ENCODE measurements at regions not wholly inside any gene's neighbourhood (a gene's known extent, or its start where the extent isn't known, plus 50 kb on each side); places are given as distances from the start of the nearest gene placed in this dataset.
"Not testable (repeated sequence)": the region's sequence is repeated elsewhere in the genome, so short reads cannot be mapped to it uniquely, and the experiment has no call there.

DNA sequence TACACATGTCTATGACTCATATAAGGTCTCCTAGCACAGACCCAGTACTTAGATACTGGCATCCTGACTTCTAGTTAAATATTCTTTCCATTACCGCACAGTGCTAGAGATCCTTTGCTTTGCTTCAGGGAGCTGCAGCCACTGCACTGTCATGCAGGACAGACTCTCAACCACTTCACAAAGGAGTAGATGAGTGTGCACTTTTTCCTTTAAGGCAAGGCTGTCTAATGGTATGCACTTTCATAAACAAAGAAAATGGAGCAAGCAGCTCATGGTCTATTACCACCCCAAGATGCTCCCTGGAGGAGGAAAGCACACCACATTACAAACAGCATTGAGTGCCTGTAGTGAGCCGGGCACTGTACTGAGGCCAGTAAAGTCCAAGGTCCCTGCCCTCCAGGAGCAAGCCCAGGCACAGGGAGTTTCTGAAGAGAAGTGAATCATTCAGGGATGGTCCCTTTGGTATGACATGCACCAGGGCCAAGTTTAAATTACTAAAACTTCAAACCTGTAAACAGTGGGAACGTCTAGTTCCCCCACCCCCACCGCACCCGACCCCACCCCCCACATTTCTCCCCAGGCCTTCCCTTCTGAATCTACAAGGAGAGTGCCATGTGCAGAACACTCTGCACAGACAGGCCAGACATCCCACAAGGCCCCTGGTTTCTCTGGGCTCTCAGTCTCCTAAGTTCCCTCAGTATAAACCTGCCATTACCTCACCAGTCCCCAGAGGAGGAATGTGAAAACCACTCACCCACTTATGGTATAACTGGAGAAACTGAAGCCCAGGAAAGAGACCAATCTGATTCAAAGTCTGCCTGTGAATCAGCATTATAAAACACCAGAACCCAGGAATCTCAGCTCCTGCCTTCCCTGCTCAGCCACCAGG lies 107.8 kb upstream of the BCL6 start:
- DNase-seq, result no peak

- DNase-seq, result no peak
Observed at GRCh38 chr3:187855131-187855530, 109.9 kb upstream of the BCL6 start.

DNA sequence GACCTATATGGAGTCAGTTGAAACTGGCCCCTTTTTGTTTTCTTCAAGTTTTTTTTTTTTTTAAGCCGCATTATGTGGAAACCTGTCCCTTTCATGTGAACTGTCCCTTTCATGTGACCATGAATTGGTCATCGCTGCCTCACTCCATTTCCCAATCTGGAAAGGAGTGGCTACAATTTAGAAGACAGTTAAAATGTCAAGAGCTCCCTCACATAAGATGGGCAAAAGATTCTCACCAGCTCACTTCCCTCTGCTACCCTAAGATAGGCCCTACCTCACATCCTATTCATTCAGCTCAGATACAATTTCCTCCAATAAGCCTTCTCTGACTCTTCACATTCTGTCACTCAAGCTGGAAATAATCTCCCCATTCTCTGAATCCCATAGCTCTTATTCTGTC lies 111.3 kb upstream of the BCL6 start:
- no peak for DNase-seq

GRCh38 chr3:187858041-187858440 lies 112.8 kb upstream of the BCL6 start:
- DNase-seq, result no peak

DNA sequence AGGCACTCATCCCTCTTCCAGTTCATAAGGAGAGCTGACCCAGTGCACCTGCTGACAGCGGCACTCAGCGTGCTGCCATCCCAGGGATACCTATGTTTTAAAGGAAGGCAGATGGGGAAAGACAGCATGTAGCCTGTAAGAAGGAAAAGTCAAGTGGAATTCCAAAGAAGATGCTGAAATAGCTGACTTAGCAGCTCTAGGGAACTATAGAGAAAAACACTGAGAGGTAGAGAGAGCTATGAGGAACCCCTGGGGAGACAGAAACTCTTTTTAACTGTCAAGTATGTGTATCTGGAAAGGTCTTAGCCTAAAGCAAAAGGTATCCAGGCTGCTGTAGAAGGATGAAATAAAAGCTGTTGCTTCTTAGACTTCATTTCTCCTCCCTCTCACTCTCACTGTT lies 113.4 kb upstream of the BCL6 start:
- DNase-seq, result no peak

DNA sequence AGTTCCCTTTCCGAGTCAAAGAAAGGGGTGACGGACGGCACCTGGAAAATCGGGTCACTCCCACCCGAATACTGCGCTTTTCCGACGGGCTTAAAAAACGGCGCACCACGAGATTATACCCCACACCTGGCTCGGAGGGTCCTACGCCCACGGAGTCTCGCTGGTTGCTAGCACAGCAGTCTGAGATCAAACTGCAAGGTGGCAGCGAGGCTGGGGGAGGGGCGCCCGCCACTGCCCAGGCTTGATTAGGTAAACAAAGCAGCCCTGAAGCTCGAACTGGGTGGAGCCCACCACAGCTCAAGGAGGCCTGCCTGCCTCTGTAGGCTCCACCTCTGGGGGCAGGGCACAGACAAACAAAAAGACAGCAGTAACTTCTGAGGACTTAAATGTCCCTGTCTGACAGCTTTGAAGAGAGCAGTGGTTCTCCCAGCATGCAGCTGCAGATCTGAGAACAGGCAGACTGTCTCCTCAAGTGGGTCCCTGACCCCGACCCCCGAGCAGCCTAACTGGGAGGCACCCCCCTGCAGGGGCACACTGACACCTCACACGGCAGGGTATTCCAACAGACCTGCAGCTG lies 117.5 kb upstream of the BCL6 start:
- not testable (repeated sequence) for DNase-seq

DNA sequence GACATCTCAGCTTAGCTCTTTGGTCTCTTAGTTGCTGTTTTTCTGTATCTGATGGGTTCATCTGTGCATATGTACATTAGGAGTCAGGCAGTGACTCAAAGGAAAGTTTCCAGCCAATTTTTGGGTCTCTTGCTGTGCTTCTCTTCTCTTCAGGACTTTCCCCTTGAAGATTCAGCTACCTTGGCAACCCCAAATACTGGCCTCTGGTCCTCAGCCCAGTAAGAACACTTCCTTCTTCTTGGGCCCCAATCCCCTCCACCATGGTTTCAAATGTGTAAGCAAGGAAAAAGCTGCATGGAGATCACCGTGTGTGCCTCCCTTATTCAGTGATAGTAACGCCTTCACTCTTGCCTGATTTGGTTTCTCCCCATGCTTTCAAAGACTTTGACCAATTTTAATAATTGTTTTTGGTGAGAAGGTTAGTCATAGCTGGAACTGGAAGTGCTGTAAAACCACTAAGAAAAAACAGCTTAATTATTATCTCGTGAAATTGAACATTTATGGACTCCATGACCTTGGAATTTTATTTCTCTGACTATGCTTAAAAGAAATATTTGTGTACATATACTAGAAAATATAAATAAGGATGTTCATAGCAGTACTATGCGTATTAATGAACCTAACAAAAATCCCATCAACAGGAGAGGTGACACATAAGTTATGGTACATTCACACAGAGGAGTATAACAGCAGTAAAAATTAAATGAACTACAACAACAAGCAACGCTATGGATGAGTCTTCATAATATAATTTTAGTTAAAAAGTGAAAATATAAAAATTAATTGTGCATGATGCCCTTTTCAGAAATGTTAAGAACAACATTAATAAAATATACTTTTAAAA lies 125.3 kb upstream of the BCL6 start:
- DNase-seq, result no peak

- no peak for DNase-seq
Observed at GRCh38 chr3:187871204-187871591, 125.9 kb upstream of the BCL6 start.

DNA sequence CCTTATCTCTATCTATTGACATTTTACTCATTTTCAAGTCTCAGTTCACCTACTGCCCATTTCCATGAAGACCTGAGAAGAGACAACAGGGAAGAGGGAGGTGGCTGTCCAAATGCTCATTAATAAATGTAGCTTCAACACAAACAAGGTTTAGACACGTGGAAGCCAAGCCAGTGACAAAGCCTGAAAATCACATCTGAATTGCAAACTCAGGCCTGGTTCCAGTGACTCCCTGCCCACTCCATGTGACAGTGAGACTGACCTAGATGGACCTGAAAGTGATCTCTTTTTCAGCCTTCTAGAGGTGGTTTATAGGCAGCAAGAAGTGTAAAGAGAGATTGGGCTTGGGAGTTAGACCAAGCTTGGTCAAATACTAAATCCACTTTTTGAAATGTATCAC lies 126.6 kb upstream of the BCL6 start:
- DNase-seq, result no peak

GRCh38 chr3:187873843-187874242 lies 128.6 kb upstream of the BCL6 start:
- no peak for DNase-seq

DNA sequence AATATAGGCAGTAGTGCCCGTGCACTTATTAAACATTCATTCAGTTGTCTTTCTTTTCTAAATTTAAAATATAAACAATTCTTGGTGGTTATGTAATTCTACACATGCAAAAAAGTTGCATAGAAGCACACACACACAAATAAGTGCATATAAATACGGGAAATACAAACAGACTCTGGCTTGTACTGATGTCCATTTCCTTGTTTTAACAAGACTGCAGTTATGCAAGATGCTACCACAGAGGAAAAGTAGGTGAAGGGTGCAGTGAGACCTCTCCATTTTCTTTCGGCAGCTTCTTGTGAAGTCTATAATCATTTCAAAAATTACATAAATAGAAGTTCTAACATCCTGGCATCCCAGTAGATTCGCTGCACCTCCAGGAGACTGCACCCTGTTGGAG lies 130.6 kb upstream of the BCL6 start:
- no peak for DNase-seq

GRCh38 chr3:187878772-187879518 lies 133.7 kb upstream of the BCL6 start:
- peak; percentile 22 for DNase-seq

- DNase-seq, result no peak
Observed at GRCh38 chr3:187880441-187880840, 135.2 kb upstream of the BCL6 start.

GRCh38 chr3:187880851-187881250 lies 135.6 kb upstream of the BCL6 start:
- no peak for DNase-seq

DNA sequence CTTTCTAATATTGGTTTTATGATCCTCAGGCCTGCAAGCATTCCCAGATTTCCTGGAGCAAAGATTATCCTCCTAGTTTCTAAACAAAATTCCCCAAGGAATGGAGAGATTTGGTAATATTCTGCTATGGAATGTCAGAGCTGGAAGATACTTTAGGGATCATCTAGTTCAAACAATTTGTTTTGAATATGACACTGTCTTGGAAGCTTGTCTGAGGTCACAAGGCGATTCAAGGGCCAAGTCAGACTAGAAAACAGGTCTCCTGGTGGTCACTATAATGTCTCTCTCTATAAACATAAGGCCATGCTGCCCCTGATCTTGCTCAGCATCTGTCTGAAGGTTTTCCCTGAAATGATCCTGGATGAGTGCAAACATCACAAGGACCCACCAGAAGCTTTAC lies 143.4 kb upstream of the BCL6 start:
- DNase-seq, result no peak

DNA sequence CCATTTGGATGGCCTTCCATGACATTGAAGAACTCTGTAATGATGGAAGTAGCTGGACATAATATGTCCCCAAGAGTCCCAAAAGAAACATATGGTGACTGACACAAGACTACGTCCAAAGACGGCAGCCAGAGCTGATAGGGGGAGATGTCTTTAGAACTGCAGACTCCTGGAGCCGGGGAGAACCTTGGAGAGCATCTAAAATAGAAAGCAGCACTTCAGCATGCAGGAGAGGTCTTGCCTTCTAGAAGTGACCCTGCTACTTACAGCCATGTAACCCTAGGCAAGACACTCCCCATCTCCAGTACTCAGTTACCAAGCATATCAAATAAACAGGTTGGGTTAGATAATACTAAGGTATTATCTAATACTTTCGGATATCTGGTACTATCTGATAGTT lies 143.8 kb upstream of the BCL6 start:
- DNase-seq, result no peak

- no peak for DNase-seq
Observed at GRCh38 chr3:187889601-187890404, 144.5 kb upstream of the BCL6 start.

GRCh38 chr3:187890405-187890752 lies 145.1 kb upstream of the BCL6 start:
- not testable (repeated sequence) for DNase-seq

DNA sequence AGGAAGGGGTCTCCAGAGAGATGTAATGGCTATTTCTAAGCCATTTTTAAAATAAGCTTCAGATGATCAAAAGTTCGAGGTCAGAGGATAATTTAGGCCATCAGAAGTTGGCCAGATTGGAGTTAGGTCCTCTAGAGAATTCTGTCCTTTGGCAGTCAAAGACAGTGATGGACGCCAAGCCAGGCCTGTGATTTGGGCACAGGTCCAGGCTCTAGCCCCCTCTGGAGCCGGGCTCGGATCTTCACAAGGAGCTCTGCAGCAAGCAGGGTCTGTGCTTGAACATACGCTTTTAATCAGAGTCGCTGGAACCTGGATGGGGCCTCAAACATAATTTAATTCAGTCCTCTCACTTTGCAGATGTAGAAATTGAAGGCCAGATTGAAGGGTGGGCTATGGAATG lies 151.4 kb upstream of the BCL6 start:
- DNase-seq, result no peak

DNA sequence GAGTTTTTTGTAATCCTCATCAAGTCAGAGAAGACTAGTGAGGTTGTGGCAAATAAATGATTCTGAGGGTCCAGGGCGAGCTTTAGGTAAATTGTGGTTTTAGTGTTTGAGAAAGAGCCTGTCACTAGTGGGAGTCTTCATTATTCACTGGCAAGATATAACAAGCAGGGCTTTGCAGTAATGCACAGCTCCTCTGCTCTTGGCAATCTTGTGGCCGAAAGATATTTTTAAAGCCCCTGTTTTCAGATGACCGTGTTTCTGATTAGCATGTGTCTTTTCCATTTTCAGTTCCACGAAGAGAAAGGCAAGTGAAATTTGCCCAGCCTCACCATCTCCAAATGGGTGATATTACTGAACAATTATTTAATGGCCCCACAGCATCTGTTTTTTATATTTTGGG lies 154.0 kb upstream of the BCL6 start:
- DNase-seq, result no peak

- DNase-seq, result no peak
Observed at GRCh38 chr3:187900993-187901755, 155.9 kb upstream of the BCL6 start.
